ENCODE measurements at regions not wholly inside any gene's neighbourhood (a gene's known extent, or its start where the extent isn't known, plus 50 kb on each side); places are given as distances from the start of the nearest gene placed in this dataset.

GRCh38 chr12:125303337-125303736, 238.1 kb downstream of the AACS start:
- DNase-seq (ENCODE audit: low read depth in 1 of 2, low spot score in 1 of 2) = no peak
- H3K27me3 ChIP-seq (ENCODE audit: insufficient read depth, poor library complexity, severe bottlenecking) = no peaks in the 10 kb centered on the region

GRCh38 chr12:125304029-125304428, 238.8 kb downstream of the AACS start:
- Histone ChIP-seq H3K27me3 (ENCODE audit: insufficient read depth, poor library complexity, severe bottlenecking) (no peaks in the 10 kb centered on the region), H3K27ac (replicated peaks) (no peak overlapping the region), H3K4me3 (replicated peaks; ENCODE audit: insufficient read depth, low read length) (no peak overlapping the region)
- TF ChIP-seq SPI1 (IDR thresholded peaks at IDR 0.05; ENCODE audit: borderline replicate concordance, low read depth) (no peak), REST (IDR thresholded peaks at IDR 0.05; ENCODE audit: insufficient replicate concordance, low read depth) (no peak), GABPA (IDR thresholded peaks at IDR 0.05; ENCODE audit: low read depth) (no peak), POLR2AphosphoS5 (IDR thresholded peaks at IDR 0.05; ENCODE audit: low read depth) (no peak)
- TF ChIP-seq, protein P1, sequence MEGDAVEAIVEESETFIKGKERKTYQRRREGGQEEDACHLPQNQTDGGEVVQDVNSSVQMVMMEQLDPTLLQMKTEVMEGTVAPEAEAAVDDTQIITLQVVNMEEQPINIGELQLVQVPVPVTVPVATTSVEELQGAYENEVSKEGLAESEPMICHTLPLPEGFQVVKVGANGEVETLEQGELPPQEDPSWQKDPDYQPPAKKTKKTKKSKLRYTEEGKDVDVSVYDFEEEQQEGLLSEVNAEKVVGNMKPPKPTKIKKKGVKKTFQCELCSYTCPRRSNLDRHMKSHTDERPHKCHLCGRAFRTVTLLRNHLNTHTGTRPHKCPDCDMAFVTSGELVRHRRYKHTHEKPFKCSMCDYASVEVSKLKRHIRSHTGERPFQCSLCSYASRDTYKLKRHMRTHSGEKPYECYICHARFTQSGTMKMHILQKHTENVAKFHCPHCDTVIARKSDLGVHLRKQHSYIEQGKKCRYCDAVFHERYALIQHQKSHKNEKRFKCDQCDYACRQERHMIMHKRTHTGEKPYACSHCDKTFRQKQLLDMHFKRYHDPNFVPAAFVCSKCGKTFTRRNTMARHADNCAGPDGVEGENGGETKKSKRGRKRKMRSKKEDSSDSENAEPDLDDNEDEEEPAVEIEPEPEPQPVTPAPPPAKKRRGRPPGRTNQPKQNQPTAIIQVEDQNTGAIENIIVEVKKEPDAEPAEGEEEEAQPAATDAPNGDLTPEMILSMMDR (IDR thresholded peaks at IDR 0.05; ENCODE audit: insufficient read depth, low read length) = no peak
- DNase-seq (ENCODE audit: low read depth in 1 of 2, low spot score in 1 of 2) = no peak

More at GRCh38 chr12:125303337-125303736, 238.1 kb downstream of the AACS start:
- Histone ChIP-seq H3K27ac (replicated peaks) (no peak overlapping the region), H3K4me3 (replicated peaks; ENCODE audit: insufficient read depth, low read length) (no peak overlapping the region)
- TF ChIP-seq, protein P1 (IDR thresholded peaks at IDR 0.05; ENCODE audit: insufficient read depth, low read length) = no peak
- TF ChIP-seq SPI1 (IDR thresholded peaks at IDR 0.05; ENCODE audit: borderline replicate concordance, low read depth) (no peak), GABPA (IDR thresholded peaks at IDR 0.05; ENCODE audit: low read depth) (no peak), POLR2AphosphoS5 (IDR thresholded peaks at IDR 0.05; ENCODE audit: low read depth) (no peak), REST (IDR thresholded peaks at IDR 0.05; ENCODE audit: insufficient replicate concordance, low read depth) (no peak)

DNA sequence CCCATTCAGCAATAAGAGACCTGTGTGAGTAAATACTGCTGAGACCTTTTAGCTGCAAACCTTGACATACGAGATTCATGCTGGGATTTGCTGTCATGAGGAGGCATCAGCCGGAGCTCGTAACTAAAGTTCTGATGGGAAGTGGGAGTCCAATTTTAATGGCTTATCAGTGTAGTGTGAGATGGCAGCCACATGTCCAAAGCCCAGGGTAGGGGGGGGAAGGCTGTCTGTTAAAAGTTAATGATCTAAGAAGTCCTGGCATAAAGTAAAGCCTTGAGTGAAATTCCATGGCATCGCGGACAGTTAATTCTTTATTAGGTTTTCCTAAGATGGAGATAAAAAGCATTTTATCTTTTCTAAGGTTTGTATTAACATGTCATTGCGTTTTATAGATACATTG, 240.0 kb downstream of the AACS start:
- Histone ChIP-seq H3K27ac (replicated peaks) (no peak overlapping the region), H3K27me3 (ENCODE audit: insufficient read depth, poor library complexity, severe bottlenecking) (no peaks in the 10 kb centered on the region), H3K4me3 (replicated peaks; ENCODE audit: insufficient read depth, low read length) (no peak overlapping the region)
- DNase-seq (ENCODE audit: low read depth in 1 of 2, low spot score in 1 of 2) = no peak
- TF ChIP-seq SPI1 (IDR thresholded peaks at IDR 0.05; ENCODE audit: borderline replicate concordance, low read depth) = no peak
- TF ChIP-seq, protein P1 (IDR thresholded peaks at IDR 0.05; ENCODE audit: insufficient read depth, low read length) = no peak
- no peak for TF ChIP-seq REST (IDR thresholded peaks at IDR 0.05; ENCODE audit: insufficient replicate concordance, low read depth)
- no peak for TF ChIP-seq POLR2AphosphoS5 (IDR thresholded peaks at IDR 0.05; ENCODE audit: low read depth)
- no peak for TF ChIP-seq GABPA (IDR thresholded peaks at IDR 0.05; ENCODE audit: low read depth)

All from HL-60 (cell line).